ENCODE measurements at regions not wholly inside any gene's neighbourhood (a gene's known extent, or its start where the extent isn't known, plus 50 kb on each side); places are given as distances from the start of the nearest gene placed in this dataset.

DNA sequence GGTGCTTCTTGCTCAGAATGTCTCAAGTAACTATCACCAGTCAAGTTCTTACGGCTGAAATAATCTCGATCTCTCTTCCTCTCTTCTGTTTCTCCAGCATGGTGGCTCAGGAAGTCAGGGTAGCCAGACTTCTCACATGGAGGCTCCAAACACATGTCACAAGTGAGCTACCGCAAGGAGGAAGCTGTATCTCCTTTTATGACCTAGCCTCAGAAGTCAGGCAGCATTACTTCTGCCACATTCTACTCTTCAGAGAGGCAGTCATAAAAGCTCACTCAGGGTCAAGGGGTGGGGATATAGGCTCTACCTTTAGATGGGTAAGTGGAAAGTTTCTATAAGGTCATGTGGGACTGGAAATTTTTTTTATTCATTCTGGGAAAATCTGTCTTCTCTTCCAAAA, 86.6 kb upstream of the NEO1 start:
- Histone ChIP-seq H3K4me2 (ENCODE audit: low read depth, low read length, poor library complexity, severe bottlenecking) (no peak overlapping the region), H3F3A (ENCODE audit: low read depth) (no peaks in the 10 kb centered on the region), H3K27me3 (ENCODE audit: insufficient read depth, low read length, poor library complexity, severe bottlenecking) (no peaks in the 10 kb centered on the region), H3K36me3 (ENCODE audit: insufficient read depth, low read length) (no peaks in the 10 kb centered on the region), H3K4me1 (ENCODE audit: insufficient read depth, low read length, poor library complexity, severe bottlenecking) (no peaks in the 10 kb centered on the region), H4K20me1 (ENCODE audit: insufficient read depth, low read length, poor library complexity, severe bottlenecking) (no peaks in the 10 kb centered on the region), H3K79me2 (ENCODE audit: insufficient read depth, low read length) (no peaks in the 10 kb centered on the region), H3K4me3 (ENCODE audit: low read length, poor library complexity, severe bottlenecking) (no peak overlapping the region), H3K9me2 (replicated peaks; ENCODE audit: low read depth, low read length) (no peaks in the 10 kb centered on the region), H3K9me3 (ENCODE audit: insufficient read depth, low read depth, low read length) (no peaks in the 10 kb centered on the region), H2AFZ (ENCODE audit: low read length) (0 out of 2 replicates have a peak overlapping the region, but pooled peaks have one; percentile 52), H3K9ac (ENCODE audit: low read depth, low read length, poor library complexity, severe bottlenecking) (no peak overlapping the region)
- TF ChIP-seq, protein P1, sequence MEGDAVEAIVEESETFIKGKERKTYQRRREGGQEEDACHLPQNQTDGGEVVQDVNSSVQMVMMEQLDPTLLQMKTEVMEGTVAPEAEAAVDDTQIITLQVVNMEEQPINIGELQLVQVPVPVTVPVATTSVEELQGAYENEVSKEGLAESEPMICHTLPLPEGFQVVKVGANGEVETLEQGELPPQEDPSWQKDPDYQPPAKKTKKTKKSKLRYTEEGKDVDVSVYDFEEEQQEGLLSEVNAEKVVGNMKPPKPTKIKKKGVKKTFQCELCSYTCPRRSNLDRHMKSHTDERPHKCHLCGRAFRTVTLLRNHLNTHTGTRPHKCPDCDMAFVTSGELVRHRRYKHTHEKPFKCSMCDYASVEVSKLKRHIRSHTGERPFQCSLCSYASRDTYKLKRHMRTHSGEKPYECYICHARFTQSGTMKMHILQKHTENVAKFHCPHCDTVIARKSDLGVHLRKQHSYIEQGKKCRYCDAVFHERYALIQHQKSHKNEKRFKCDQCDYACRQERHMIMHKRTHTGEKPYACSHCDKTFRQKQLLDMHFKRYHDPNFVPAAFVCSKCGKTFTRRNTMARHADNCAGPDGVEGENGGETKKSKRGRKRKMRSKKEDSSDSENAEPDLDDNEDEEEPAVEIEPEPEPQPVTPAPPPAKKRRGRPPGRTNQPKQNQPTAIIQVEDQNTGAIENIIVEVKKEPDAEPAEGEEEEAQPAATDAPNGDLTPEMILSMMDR (conservative IDR thresholded peaks at IDR 0.05; ENCODE audit: low read length), result no peak
- TF ChIP-seq EZH2phosphoT487 (IDR thresholded peaks at IDR 0.05; ENCODE audit: borderline replicate concordance), result no peak

DNA sequence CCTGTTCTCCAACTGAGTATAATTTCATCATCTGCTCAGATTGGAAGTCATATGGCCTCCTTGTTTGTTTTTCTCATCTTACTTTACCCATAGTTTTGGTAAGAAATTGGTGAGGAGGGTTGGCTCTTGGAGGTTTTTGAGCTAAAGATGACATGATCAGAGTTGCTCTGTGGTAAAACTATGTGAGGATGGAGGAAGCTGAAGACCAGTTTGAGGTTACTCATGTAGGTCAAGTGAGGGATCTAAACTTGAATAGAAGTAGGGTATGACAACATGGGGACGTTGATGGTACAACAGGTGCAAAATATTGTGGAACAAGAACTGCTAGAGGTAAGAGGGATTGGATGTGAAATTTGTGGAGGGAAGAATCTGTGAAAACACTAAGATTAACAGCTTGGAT, 87.7 kb upstream of the NEO1 start:
- H3K4me1 ChIP-seq (ENCODE audit: insufficient read depth, low read length, poor library complexity, severe bottlenecking), result no peaks in the 10 kb centered on the region
- no peaks in the 10 kb centered on the region for H4K20me1 ChIP-seq (ENCODE audit: insufficient read depth, low read length, poor library complexity, severe bottlenecking)
- H3K9ac ChIP-seq (ENCODE audit: low read depth, low read length, poor library complexity, severe bottlenecking), result no peak overlapping the region
- H3K4me2 ChIP-seq (ENCODE audit: low read depth, low read length, poor library complexity, severe bottlenecking), result no peak overlapping the region
- H3K27me3 ChIP-seq (ENCODE audit: insufficient read depth, low read length, poor library complexity, severe bottlenecking), result no peaks in the 10 kb centered on the region
- no peaks in the 10 kb centered on the region for H3K36me3 ChIP-seq (ENCODE audit: insufficient read depth, low read length)
- no peak overlapping the region for H3K4me3 ChIP-seq (ENCODE audit: low read length, poor library complexity, severe bottlenecking)
- H3F3A ChIP-seq (ENCODE audit: low read depth), result no peaks in the 10 kb centered on the region
- no peaks in the 10 kb centered on the region for H3K79me2 ChIP-seq (ENCODE audit: insufficient read depth, low read length)
- TF ChIP-seq EZH2phosphoT487 (IDR thresholded peaks at IDR 0.05; ENCODE audit: borderline replicate concordance), result no peak
- TF ChIP-seq, protein P1 (conservative IDR thresholded peaks at IDR 0.05; ENCODE audit: low read length), result no peak
- no peaks in the 10 kb centered on the region for H3K9me2 ChIP-seq (replicated peaks; ENCODE audit: low read depth, low read length)
- H3K9me3 ChIP-seq (ENCODE audit: insufficient read depth, low read depth, low read length), result no peaks in the 10 kb centered on the region
- no peak overlapping the region for H2AFZ ChIP-seq (ENCODE audit: low read length)

GRCh38 chr15:72964135-72964534, 88.1 kb upstream of the NEO1 start:
- Histone ChIP-seq H3K4me2 (ENCODE audit: low read depth, low read length, poor library complexity, severe bottlenecking) (no peak overlapping the region), H3K4me1 (ENCODE audit: insufficient read depth, low read length, poor library complexity, severe bottlenecking) (no peaks in the 10 kb centered on the region), H3K9me3 (ENCODE audit: insufficient read depth, low read depth, low read length) (no peaks in the 10 kb centered on the region), H2AFZ (ENCODE audit: low read length) (no peak overlapping the region), H3K36me3 (ENCODE audit: insufficient read depth, low read length) (no peaks in the 10 kb centered on the region), H3F3A (ENCODE audit: low read depth) (no peaks in the 10 kb centered on the region), H4K20me1 (ENCODE audit: insufficient read depth, low read length, poor library complexity, severe bottlenecking) (no peaks in the 10 kb centered on the region), H3K79me2 (ENCODE audit: insufficient read depth, low read length) (no peaks in the 10 kb centered on the region), H3K4me3 (ENCODE audit: low read length, poor library complexity, severe bottlenecking) (no peak overlapping the region), H3K9me2 (replicated peaks; ENCODE audit: low read depth, low read length) (no peaks in the 10 kb centered on the region), H3K27me3 (ENCODE audit: insufficient read depth, low read length, poor library complexity, severe bottlenecking) (no peaks in the 10 kb centered on the region), H3K9ac (ENCODE audit: low read depth, low read length, poor library complexity, severe bottlenecking) (no peak overlapping the region)
- TF ChIP-seq, protein P1 (conservative IDR thresholded peaks at IDR 0.05; ENCODE audit: low read length), result no peak
- TF ChIP-seq EZH2phosphoT487 (IDR thresholded peaks at IDR 0.05; ENCODE audit: borderline replicate concordance), result no peak

All from Loucy (cell line).